ENCODE measurements at regions not wholly inside any gene's neighbourhood (a gene's known extent, or its start where the extent isn't known, plus 50 kb on each side); places are given as distances from the start of the nearest gene placed in this dataset.

GRCh38 chr7:116315803-116316202 lies 105.5 kb downstream of the TES start (continued):
- TF ChIP-seq REST (IDR thresholded peaks at IDR 0.05): no peak
- TF ChIP-seq HNF4G (IDR thresholded peaks at IDR 0.05): no peak
- no peak for TF ChIP-seq HNF4A (conservative IDR thresholded peaks at IDR 0.05)
- no peak for TF ChIP-seq SP1 (IDR thresholded peaks at IDR 0.05)
- no peak for TF ChIP-seq ATF3 (IDR thresholded peaks at IDR 0.05)
- TF ChIP-seq FOXA2 (IDR thresholded peaks at IDR 0.05): no peak
- TF ChIP-seq YY1 (IDR thresholded peaks at IDR 0.05): no peak
- no peak for TF ChIP-seq MAX (IDR thresholded peaks at IDR 0.05)
- TF ChIP-seq EGR1 (IDR thresholded peaks at IDR 0.05; ENCODE audit: low read depth in 2 of 2): no peak
- TF ChIP-seq FOXA1 (IDR thresholded peaks at IDR 0.05): no peak
- TF ChIP-seq NR2F2 (IDR thresholded peaks at IDR 0.05): no peak
- no peak for TF ChIP-seq JUND (IDR thresholded peaks at IDR 0.05)

GRCh38 chr7:116316838-116317628 lies 106.7 kb downstream of the TES start:
- TF ChIP-seq CTCF (IDR thresholded peaks at IDR 0.05; ENCODE audit: low read depth, low read length, missing input control) (no peak), GABPA (IDR thresholded peaks at IDR 0.05 in 1 of 2, conservative IDR thresholded peaks at IDR 0.05 in 1 of 2) (no peak), JUND (IDR thresholded peaks at IDR 0.05) (peak in 1 of 2 donors; percentile 82), RXRA (IDR thresholded peaks at IDR 0.05) (peak in 1 of 2 donors; percentile 39), HNF4A (conservative IDR thresholded peaks at IDR 0.05) (peak in 1 of 2 donors; percentile 33), RAD21 (IDR thresholded peaks at IDR 0.05) (peak in 1 of 2 donors; percentile 8)
- Histone ChIP-seq H3K9ac (ENCODE audit: low read depth in 1 of 2, low read length in 2 of 2) (no peak overlapping the region), H3K4me3 (ENCODE audit: low read depth in 1 of 3, low read length in 3 of 3) (no peak overlapping the region), H3K4me1 (ENCODE audit: control insufficient read depth in 4 of 4, insufficient read depth in 4 of 4, low read length in 3 of 4) (peaks cover 0 to 2% (median 0%) of the 10 kb centered on the region in 4 donors), H3K27me3 (ENCODE audit: control insufficient read depth in 4 of 4, insufficient read depth in 4 of 4, low read length in 3 of 4) (no peaks in the 10 kb centered on the region), H3K27ac (ENCODE audit: low read depth in 1 of 2, low read length in 2 of 2) (peak overlapping the region in 1 of 2 donors; percentile 33), H3K36me3 (ENCODE audit: control insufficient read depth in 4 of 4, insufficient read depth in 3 of 4, low read depth in 1 of 4, low read length in 3 of 4) (no peaks in the 10 kb centered on the region), H3K9me3 (ENCODE audit: control insufficient read depth in 4 of 4, low read length in 3 of 4) (no peaks in the 10 kb centered on the region)
- DNase-seq (ENCODE audit: low spot score): no peak
- WGBS: 42% methylated on average over 7 of the region's 7 CpGs
